HepG2 (cell line): ENCODE measurements at regions not wholly inside any gene's neighbourhood (a gene's known extent, or its start where the extent isn't known, plus 50 kb on each side); places are given as distances from the start of the nearest gene placed in this dataset.

Source experiments
- ATAC-seq: fragments of 200-7000 bp; cut with Tn5 transposase; 3 replicates; pipeline ENCODE4 v1.9.1; 2020; ENCODE audit warnings: mild to moderate bottlenecking, moderate library complexity
- BruUV-seq: library from RNA; stranded (reverse); fragments of 400-500 nt; replicated peaks from 2 replicates; lab custom pipeline; 2021; lab: Mats Ljungman, UMichigan
- CTCF ChIA-PET: fragments of 300-600 bp; formaldehyde crosslinking; extraction: SDS; loops from one replicate; lab custom pipeline; 2021; ENCODE audit warnings: low total read pairs, inconsistent platforms, low intra/inter-chr PET ratio; lab: Yijun Ruan, JAX
- POLR2A ChIA-PET: fragments of 350-600 bp; sonication (Branson Sonifier 250); formaldehyde crosslinking; loops from one replicate; lab custom pipeline; 2020; ENCODE audit warnings: antibody characterized with exemption, inconsistent platforms; lab: Yijun Ruan, JAX
- DNase-seq: peaks from one replicate; pipeline ENCODE4 v3.0.0-alpha.2; 2015; ENCODE audit warnings: low spot score
- FAIRE-seq: peaks from 3 replicates; lab custom pipeline; 2011; peaks lifted over from hg19 to GRCh38; lab: Jason Lieb, UNC
- H2AFZ ChIP-seq: one replicate; pipeline ENCODE4 v1.6.1; 2011; ENCODE audit warnings: low read length, inconsistent platforms
- H3K27ac ChIP-seq: fragments of 300-600 bp; 3 replicates; pipeline ENCODE4 v1.8.0; 2011; ENCODE audit warnings: mixed run types, mild to moderate bottlenecking, mixed read lengths, low read length, inconsistent platforms; ENCODE audit not compliant: insufficient read depth; ENCODE audit errors: extremely low read length
- H3K27me3 ChIP-seq, 2 experiments: fragments of 200-600 bp in 1 of 2; 2 replicates in 1 of 2; 3 replicates in 1 of 2; pipeline versions ENCODE4 v1.6.0 to v1.8.0; 2011; ENCODE audit warnings: low read length in 2 of 2, mild to moderate bottlenecking in 2 of 2, moderate library complexity in 2 of 2, inconsistent platforms in 1 of 2; ENCODE audit not compliant: insufficient read depth in 2 of 2, control insufficient read depth in 1 of 2
- H3K36me3 ChIP-seq, 2 experiments: fragments of 200-600 bp in 1 of 2; replicated peaks in 1 of 2; 2 replicates in 1 of 2; 3 replicates in 1 of 2; pipeline versions ENCODE4 v1.5.1 to v1.8.0; 2011; ENCODE audit warnings: low read length in 2 of 2, inconsistent platforms in 1 of 2; ENCODE audit not compliant: insufficient read depth in 2 of 2, control insufficient read depth in 1 of 2
- H3K4me1 ChIP-seq: 2 replicates; pipeline ENCODE4 v1.5.1; 2012; ENCODE audit warnings: low read length, inconsistent platforms; ENCODE audit not compliant: insufficient read depth
- H3K4me2 ChIP-seq: 2 replicates; pipeline ENCODE4 v1.6.0; 2011; ENCODE audit warnings: low read depth, low read length, inconsistent platforms
- H3K4me3 ChIP-seq, 3 experiments: fragments of 200-600 bp in 1 of 3; sonication (generic), shearing (Covaris generic) in 1 of 3; replicated peaks in 1 of 3; 2 replicates each; pipeline ENCODE4 v1.5.1; 2011 to 2016; ENCODE audit warnings: low read length in 3 of 3, inconsistent platforms in 2 of 3, low read depth in 2 of 3, mild to moderate bottlenecking in 2 of 3, control low read depth in 1 of 3, mixed read lengths in 1 of 3; ENCODE audit not compliant: insufficient read depth in 1 of 3
- H3K79me2 ChIP-seq: one replicate; pipeline ENCODE4 v1.6.1; 2011; ENCODE audit warnings: low read length, inconsistent platforms; ENCODE audit not compliant: insufficient read depth
- H3K9ac ChIP-seq: 2 replicates; pipeline ENCODE4 v1.6.0; 2011; ENCODE audit warnings: mild to moderate bottlenecking, low read depth, low read length, inconsistent platforms; ENCODE audit not compliant: insufficient read depth
- H3K9me3 ChIP-seq: 2 replicates; pipeline ENCODE4 v1.5.1; 2012; ENCODE audit warnings: mild to moderate bottlenecking, low read length
- H4K20me1 ChIP-seq: 2 replicates; pipeline ENCODE4 v1.6.0; 2011; ENCODE audit warnings: inconsistent platforms, mild to moderate bottlenecking, low read length, moderate library complexity; ENCODE audit not compliant: insufficient read depth
- AKAP8 ChIP-seq: sonication (generic); formaldehyde crosslinking; IDR thresholded peaks from 2 replicates; pipeline ENCODE4 v1.5.1; 2020; ENCODE audit warnings: mild to moderate bottlenecking, missing genetic modification reagents
- DR1 ChIP-seq: sonication (generic); formaldehyde crosslinking; IDR thresholded peaks from 2 replicates; pipeline ENCODE4 v1.8.0; 2021; ENCODE audit warnings: mild to moderate bottlenecking, missing genetic modification reagents, inconsistent platforms
- SAP130 ChIP-seq: IDR thresholded peaks from 2 replicates; pipeline ENCODE4 v1.6.1; 2016; ENCODE audit warnings: low read depth
- SNAPC2 ChIP-seq: sonication (generic); formaldehyde crosslinking; IDR thresholded peaks from 2 replicates; pipeline ENCODE4 v1.8.1; 2022; ENCODE audit warnings: mild to moderate bottlenecking, missing genetic modification reagents
- TBX3 ChIP-seq: fragments of 450-650 bp; IDR thresholded peaks from 2 replicates; pipeline ENCODE4 v1.6.1; 2017; ENCODE audit warnings: antibody characterized with exemption, mild to moderate bottlenecking, inconsistent platforms, borderline replicate concordance
- THAP11 ChIP-seq: IDR thresholded peaks from 2 replicates; pipeline ENCODE4 v1.6.1; 2016; ENCODE audit warnings: missing biosample characterization, missing genetic modification reagents
- ZNF136 ChIP-seq: sonication (generic); formaldehyde crosslinking; IDR thresholded peaks from 2 replicates; pipeline ENCODE4 v1.8.1; 2022; ENCODE audit warnings: low read depth, mild to moderate bottlenecking, moderate library complexity, missing genetic modification reagents
- ZNF263 ChIP-seq: sonication (generic); formaldehyde crosslinking; IDR thresholded peaks from 2 replicates; pipeline ENCODE4 v1.4.0; 2020; ENCODE audit warnings: missing genetic modification reagents
- WGBS: methylation state at CpG from one replicate; pipeline ENCODE4 v1.1.6; 2017; ENCODE audit warnings: low lambda C conversion rate; 5-methylcytosine and 5-hydroxymethylcytosine counted together
- in situ Hi-C: cut with HindIII; loops from 2 replicates; pipeline ENCODE4 v1.10.0; 2017; ENCODE audit warnings: low pct_unique_long_range_greater_than_20kb; ENCODE audit not compliant: extremely low pct_ligation_motif_present
- intact Hi-C: fragments of 100-400 bp; cut with micrococcal nuclease; formaldehyde crosslinking; loops from one replicate; pipeline ENCODE4 v1.10.0; 2022; ENCODE audit not compliant: unreplicated experiment
- TF ChIP-seq, protein P1 (sequence below), 2 experiments: sonication (generic) in 1 of 2; formaldehyde crosslinking in 1 of 2; IDR thresholded peaks; 2 replicates each; pipeline versions ENCODE4 v1.4.0 to v1.6.1; 2018 to 2020; ENCODE audit warnings: missing genetic modification reagents in 2 of 2, borderline replicate concordance in 1 of 2, low read depth in 1 of 2, mild to moderate bottlenecking in 1 of 2, missing biosample characterization in 1 of 2
- TF ChIP-seq, protein P2 (sequence below): sonication (generic); formaldehyde crosslinking; IDR thresholded peaks from 2 replicates; pipeline ENCODE4 v1.5.0; 2020; ENCODE audit warnings: mild to moderate bottlenecking, missing genetic modification reagents
- TF ChIP-seq, protein P3 (sequence below): sonication (generic); formaldehyde crosslinking; IDR thresholded peaks from 2 replicates; pipeline ENCODE4 v1.4.0; 2020; ENCODE audit warnings: missing genetic modification reagents, mild to moderate bottlenecking, borderline replicate concordance
- TF ChIP-seq, protein P4 (sequence below): IDR thresholded peaks from 2 replicates; pipeline ENCODE4 v1.6.1; 2016; ENCODE audit warnings: missing genetic modification reagents, missing compliant biosample characterization
- TF ChIP-seq, protein P5 (sequence below): IDR thresholded peaks from 2 replicates; pipeline ENCODE4 v1.6.1; 2012; ENCODE audit warnings: low read length, improper control_type of control experiment

DNA sequence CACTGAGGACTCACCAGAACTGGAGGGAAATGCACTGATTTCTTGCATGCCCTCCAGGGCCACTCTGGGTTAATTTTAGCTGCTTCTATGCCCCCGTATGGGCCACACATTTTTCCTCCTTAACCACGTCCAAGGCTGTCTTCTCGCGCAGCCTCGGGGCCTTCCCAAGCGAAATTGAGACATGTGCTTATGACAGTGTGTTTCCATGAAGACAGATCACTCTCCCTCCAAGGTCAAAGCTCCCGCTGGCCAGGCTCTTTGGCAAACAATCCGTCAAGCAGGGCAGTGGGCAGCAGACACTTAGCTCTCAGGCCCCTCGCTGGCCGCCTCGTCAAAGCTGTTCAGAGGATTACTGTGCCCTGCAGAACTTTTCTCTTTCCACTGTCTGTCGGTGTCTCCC is 243.0 kb upstream of the N4BP1 start (continued):
- TF ChIP-seq, protein P1, sequence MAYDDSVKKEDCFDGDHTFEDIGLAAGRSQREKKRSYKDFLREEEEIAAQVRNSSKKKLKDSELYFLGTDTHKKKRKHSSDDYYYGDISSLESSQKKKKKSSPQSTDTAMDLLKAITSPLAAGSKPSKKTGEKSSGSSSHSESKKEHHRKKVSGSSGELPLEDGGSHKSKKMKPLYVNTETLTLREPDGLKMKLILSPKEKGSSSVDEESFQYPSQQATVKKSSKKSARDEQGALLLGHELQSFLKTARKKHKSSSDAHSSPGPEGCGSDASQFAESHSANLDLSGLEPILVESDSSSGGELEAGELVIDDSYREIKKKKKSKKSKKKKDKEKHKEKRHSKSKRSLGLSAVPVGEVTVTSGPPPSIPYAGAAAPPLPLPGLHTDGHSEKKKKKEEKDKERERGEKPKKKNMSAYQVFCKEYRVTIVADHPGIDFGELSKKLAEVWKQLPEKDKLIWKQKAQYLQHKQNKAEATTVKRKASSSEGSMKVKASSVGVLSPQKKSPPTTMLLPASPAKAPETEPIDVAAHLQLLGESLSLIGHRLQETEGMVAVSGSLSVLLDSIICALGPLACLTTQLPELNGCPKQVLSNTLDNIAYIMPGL (CRISPR knock-in tag; IDR thresholded peaks at IDR 0.05; ENCODE audit: borderline replicate concordance in 1 of 2, low read depth in 1 of 2) = no peak
- TF ChIP-seq AKAP8 (CRISPR knock-in tag) (no peak), SAP130 (CRISPR knock-in tag) (no peak), THAP11 (CRISPR knock-in tag) (no peak)
- TF ChIP-seq, protein P2, sequence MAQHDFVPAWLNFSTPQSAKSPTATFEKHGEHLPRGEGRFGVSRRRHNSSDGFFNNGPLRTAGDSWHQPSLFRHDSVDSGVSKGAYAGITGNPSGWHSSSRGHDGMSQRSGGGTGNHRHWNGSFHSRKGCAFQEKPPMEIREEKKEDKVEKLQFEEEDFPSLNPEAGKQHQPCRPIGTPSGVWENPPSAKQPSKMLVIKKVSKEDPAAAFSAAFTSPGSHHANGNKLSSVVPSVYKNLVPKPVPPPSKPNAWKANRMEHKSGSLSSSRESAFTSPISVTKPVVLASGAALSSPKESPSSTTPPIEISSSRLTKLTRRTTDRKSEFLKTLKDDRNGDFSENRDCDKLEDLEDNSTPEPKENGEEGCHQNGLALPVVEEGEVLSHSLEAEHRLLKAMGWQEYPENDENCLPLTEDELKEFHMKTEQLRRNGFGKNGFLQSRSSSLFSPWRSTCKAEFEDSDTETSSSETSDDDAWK (CRISPR knock-in tag) = no peak
- TF ChIP-seq, protein P3, sequence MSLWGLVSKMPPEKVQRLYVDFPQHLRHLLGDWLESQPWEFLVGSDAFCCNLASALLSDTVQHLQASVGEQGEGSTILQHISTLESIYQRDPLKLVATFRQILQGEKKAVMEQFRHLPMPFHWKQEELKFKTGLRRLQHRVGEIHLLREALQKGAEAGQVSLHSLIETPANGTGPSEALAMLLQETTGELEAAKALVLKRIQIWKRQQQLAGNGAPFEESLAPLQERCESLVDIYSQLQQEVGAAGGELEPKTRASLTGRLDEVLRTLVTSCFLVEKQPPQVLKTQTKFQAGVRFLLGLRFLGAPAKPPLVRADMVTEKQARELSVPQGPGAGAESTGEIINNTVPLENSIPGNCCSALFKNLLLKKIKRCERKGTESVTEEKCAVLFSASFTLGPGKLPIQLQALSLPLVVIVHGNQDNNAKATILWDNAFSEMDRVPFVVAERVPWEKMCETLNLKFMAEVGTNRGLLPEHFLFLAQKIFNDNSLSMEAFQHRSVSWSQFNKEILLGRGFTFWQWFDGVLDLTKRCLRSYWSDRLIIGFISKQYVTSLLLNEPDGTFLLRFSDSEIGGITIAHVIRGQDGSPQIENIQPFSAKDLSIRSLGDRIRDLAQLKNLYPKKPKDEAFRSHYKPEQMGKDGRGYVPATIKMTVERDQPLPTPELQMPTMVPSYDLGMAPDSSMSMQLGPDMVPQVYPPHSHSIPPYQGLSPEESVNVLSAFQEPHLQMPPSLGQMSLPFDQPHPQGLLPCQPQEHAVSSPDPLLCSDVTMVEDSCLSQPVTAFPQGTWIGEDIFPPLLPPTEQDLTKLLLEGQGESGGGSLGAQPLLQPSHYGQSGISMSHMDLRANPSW (CRISPR knock-in tag) = no peak
- TF ChIP-seq, all 625 proteins: peak for 0

DNA sequence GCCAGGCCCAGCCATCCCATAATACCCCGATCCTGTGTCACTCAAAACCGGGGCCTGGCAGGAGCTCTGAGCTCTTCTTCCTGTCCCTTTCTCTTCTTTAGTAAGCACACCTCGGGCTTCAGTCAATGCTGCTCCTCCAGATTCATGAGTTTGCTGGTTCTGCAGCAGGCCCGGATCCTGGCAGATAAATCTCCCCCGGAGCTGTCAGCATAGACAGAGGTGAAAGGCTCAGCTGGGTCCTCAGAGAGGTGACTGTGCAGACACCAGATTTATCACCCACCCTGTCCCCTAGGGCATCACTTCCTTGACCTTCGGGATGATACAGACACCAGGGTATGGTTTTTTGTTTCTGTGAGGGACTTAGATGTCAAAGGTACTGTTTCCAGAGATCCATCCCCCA is 242.5 kb upstream of the N4BP1 start:
- no TSS peak for BruUV-seq
- ChIA-PET CTCF (no interaction called here), POLR2A (no interaction called here)
- Histone ChIP-seq H3K4me1 (no peaks in the 10 kb centered on the region), H3K9ac (no peak overlapping the region), H2AFZ (no peak overlapping the region), H3K27me3 (peaks cover 0 to 4% of the 10 kb centered on the region in 2 experiments; a peak in 1 of 5 replicates), H3K27ac (no peak overlapping the region), H3K36me3 (no peaks in the 10 kb centered on the region), H3K4me3 (no peak overlapping the region), H3K9me3 (no peaks in the 10 kb centered on the region), H3K79me2 (no peaks in the 10 kb centered on the region), H3K4me2 (no peak overlapping the region), H4K20me1 (no peaks in the 10 kb centered on the region)
- 0% methylated on average over 6 of the region's 6 CpGs for WGBS
- ATAC-seq = no peak
- in situ Hi-C loops (no loop called here), intact Hi-C loops (no loop called here)
- no peak for DNase-seq
- FAIRE-seq = no peak
- TF ChIP-seq, protein P4, sequence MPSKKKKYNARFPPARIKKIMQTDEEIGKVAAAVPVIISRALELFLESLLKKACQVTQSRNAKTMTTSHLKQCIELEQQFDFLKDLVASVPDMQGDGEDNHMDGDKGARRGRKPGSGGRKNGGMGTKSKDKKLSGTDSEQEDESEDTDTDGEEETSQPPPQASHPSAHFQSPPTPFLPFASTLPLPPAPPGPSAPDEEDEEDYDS (CRISPR knock-in tag) = no peak
- TF ChIP-seq ZNF263 (CRISPR knock-in tag) = no peak
- no peak for TF ChIP-seq ZNF136 (CRISPR knock-in tag)
- TF ChIP-seq TBX3 = no peak
- no peak for TF ChIP-seq SNAPC2 (CRISPR knock-in tag)
- no peak for TF ChIP-seq DR1 (CRISPR knock-in tag)
- TF ChIP-seq, protein P5, sequence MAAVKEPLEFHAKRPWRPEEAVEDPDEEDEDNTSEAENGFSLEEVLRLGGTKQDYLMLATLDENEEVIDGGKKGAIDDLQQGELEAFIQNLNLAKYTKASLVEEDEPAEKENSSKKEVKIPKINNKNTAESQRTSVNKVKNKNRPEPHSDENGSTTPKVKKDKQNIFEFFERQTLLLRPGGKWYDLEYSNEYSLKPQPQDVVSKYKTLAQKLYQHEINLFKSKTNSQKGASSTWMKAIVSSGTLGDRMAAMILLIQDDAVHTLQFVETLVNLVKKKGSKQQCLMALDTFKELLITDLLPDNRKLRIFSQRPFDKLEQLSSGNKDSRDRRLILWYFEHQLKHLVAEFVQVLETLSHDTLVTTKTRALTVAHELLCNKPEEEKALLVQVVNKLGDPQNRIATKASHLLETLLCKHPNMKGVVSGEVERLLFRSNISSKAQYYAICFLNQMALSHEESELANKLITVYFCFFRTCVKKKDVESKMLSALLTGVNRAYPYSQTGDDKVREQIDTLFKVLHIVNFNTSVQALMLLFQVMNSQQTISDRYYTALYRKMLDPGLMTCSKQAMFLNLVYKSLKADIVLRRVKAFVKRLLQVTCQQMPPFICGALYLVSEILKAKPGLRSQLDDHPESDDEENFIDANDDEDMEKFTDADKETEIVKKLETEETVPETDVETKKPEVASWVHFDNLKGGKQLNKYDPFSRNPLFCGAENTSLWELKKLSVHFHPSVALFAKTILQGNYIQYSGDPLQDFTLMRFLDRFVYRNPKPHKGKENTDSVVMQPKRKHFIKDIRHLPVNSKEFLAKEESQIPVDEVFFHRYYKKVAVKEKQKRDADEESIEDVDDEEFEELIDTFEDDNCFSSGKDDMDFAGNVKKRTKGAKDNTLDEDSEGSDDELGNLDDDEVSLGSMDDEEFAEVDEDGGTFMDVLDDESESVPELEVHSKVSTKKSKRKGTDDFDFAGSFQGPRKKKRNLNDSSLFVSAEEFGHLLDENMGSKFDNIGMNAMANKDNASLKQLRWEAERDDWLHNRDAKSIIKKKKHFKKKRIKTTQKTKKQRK = no peak
